Astrocyte (in vitro differentiated cells and primary cell): ENCODE measurements at regions not wholly inside any gene's neighbourhood (a gene's known extent, or its start where the extent isn't known, plus 50 kb on each side); places are given as distances from the start of the nearest gene placed in this dataset.

ENCODE experiments used
- CTCF ChIP-seq: IDR thresholded peaks from 2 replicates; pipeline ENCODE4 v1.5.1; 2011; ENCODE audit warnings: low read depth, mild to moderate bottlenecking, inconsistent platforms, low read length, moderate library complexity; ENCODE audit not compliant: insufficient read depth
- EZH2 ChIP-seq: IDR thresholded peaks from 2 replicates; pipeline ENCODE4 v1.6.1; 2012; ENCODE audit warnings: mild to moderate bottlenecking, low read length, inconsistent platforms; ENCODE audit not compliant: insufficient read depth

DNA sequence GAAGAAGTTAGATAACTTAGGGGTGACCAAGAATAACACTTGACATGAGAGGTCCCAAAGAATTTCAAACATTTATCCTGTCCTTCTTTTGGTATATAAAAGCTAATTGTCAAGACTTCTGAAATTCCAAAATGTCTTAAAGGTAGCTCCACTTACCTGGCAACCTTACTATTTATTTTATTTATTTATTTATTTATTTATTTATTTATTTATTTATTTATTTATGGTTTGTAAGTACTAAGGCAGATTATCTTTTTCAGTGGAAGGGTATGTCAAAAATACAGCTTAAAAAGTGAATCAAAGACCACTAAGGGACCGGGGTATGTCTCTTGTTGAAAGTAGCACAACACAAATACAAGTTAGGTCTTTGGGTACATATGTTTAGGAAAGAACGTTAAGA lies 620.8 kb upstream of the B3GALT2 start:
- TF ChIP-seq CTCF (no peak), EZH2 (no peak)
